Activated CD8-positive, alpha-beta memory T cell treated with anti-CD3 and anti-CD28 coated beads, Interleukin-2, amount 50 U/mL, for 4 hours (primary cell): ENCODE measurements at regions not wholly inside any gene's neighbourhood (a gene's known extent, or its start where the extent isn't known, plus 50 kb on each side); places are given as distances from the start of the nearest gene placed in this dataset.
"Not testable (repeated sequence)": the region's sequence is repeated elsewhere in the genome, so short reads cannot be mapped to it uniquely, and the experiment has no call there.

Experiments
- DNase-seq: peaks from one replicate; pipeline ENCODE4 v3.0.0-alpha.2; 2020

GRCh38 chr9:30964332-30964731 lies 1420.1 kb upstream of the ACO1 start:
- no peak for DNase-seq

GRCh38 chr9:30967476-30967875 lies 1417.0 kb upstream of the ACO1 start:
- no peak for DNase-seq

GRCh38 chr9:30970186-30970585 lies 1414.3 kb upstream of the ACO1 start:
- DNase-seq: no peak

GRCh38 chr9:30970812-30971211 lies 1413.6 kb upstream of the ACO1 start:
- no peak for DNase-seq

- DNase-seq: no peak
Measured at GRCh38 chr9:30972654-30973053, 1411.8 kb upstream of the ACO1 start.

GRCh38 chr9:30977965-30978364 lies 1406.5 kb upstream of the ACO1 start:
- DNase-seq: no peak

GRCh38 chr9:30982301-30982700 lies 1402.1 kb upstream of the ACO1 start:
- no peak for DNase-seq

GRCh38 chr9:30995956-30996738 lies 1388.3 kb upstream of the ACO1 start:
- no peak for DNase-seq

GRCh38 chr9:30996761-30997160 lies 1387.7 kb upstream of the ACO1 start:
- no peak for DNase-seq

- DNase-seq: no peak
Measured at GRCh38 chr9:30997291-30997690, 1387.2 kb upstream of the ACO1 start.

GRCh38 chr9:31005086-31005665 lies 1379.3 kb upstream of the ACO1 start:
- DNase-seq: no peak

GRCh38 chr9:31013371-31013770 lies 1371.1 kb upstream of the ACO1 start:
- no peak for DNase-seq

- no peak for DNase-seq
Measured at GRCh38 chr9:31023847-31024246, 1360.6 kb upstream of the ACO1 start.

- no peak for DNase-seq
Measured at GRCh38 chr9:31027678-31028077, 1356.8 kb upstream of the ACO1 start.

- no peak for DNase-seq
Measured at GRCh38 chr9:31028137-31028536, 1356.3 kb upstream of the ACO1 start.

- no peak for DNase-seq
Measured at GRCh38 chr9:31030741-31031202, 1353.7 kb upstream of the ACO1 start.

- DNase-seq: no peak
Measured at GRCh38 chr9:31032206-31032605, 1352.2 kb upstream of the ACO1 start.

GRCh38 chr9:31034311-31034710 lies 1350.1 kb upstream of the ACO1 start:
- DNase-seq: no peak

- no peak for DNase-seq
Measured at GRCh38 chr9:31040564-31040963, 1343.9 kb upstream of the ACO1 start.

GRCh38 chr9:31045810-31046209 lies 1338.6 kb upstream of the ACO1 start:
- DNase-seq: no peak

- DNase-seq: not testable (repeated sequence)
Measured at GRCh38 chr9:31061592-31061991, 1322.9 kb upstream of the ACO1 start.

- no peak for DNase-seq
Measured at GRCh38 chr9:31065691-31066090, 1318.8 kb upstream of the ACO1 start.

GRCh38 chr9:31067418-31067817 lies 1317.0 kb upstream of the ACO1 start:
- DNase-seq: no peak

GRCh38 chr9:31071606-31072286 lies 1312.7 kb upstream of the ACO1 start:
- DNase-seq: no peak
